ENCODE measurements at regions not wholly inside any gene's neighbourhood (a gene's known extent, or its start where the extent isn't known, plus 50 kb on each side); places are given as distances from the start of the nearest gene placed in this dataset.

- no peak for DNase-seq
These were observed 525.9 kb upstream of the TMPO start for GRCh38 chr12:97989366-97989940.

GRCh38 chr12:97994746-97995484, 520.5 kb upstream of the TMPO start:
- no peak for DNase-seq

- DNase-seq: peak; percentile 19
These were observed 519.8 kb upstream of the TMPO start for GRCh38 chr12:97995559-97995958.

GRCh38 chr12:98001430-98001829, 514.0 kb upstream of the TMPO start:
- DNase-seq: no peak

GRCh38 chr12:98002887-98003493, 512.4 kb upstream of the TMPO start:
- DNase-seq: peak; percentile 86

GRCh38 chr12:98007963-98008362, 507.4 kb upstream of the TMPO start:
- DNase-seq: no peak

- no peak for DNase-seq
These were observed 501.8 kb upstream of the TMPO start for GRCh38 chr12:98013560-98013959.

GRCh38 chr12:98018836-98019235, 496.6 kb upstream of the TMPO start:
- no peak for DNase-seq

- DNase-seq: peak; percentile 17
These were observed 495.0 kb upstream of the TMPO start for GRCh38 chr12:98020376-98020775.

GRCh38 chr12:98022961-98023360, 492.4 kb upstream of the TMPO start:
- DNase-seq: no peak

- DNase-seq: no peak
These were observed 477.8 kb upstream of the TMPO start for GRCh38 chr12:98037401-98038140.

GRCh38 chr12:98042668-98043067, 472.7 kb upstream of the TMPO start:
- DNase-seq: no peak

- no peak for DNase-seq
These were observed 470.0 kb upstream of the TMPO start for GRCh38 chr12:98045395-98045794.

- DNase-seq: no peak
These were observed 467.1 kb upstream of the TMPO start for GRCh38 chr12:98048326-98048725.

- DNase-seq: peak; percentile 79
These were observed 462.2 kb upstream of the TMPO start for GRCh38 chr12:98053202-98053601.

- DNase-seq: no peak
These were observed 457.7 kb upstream of the TMPO start for GRCh38 chr12:98057701-98058100.

- no peak for DNase-seq
These were observed 457.2 kb upstream of the TMPO start for GRCh38 chr12:98058213-98058612.

GRCh38 chr12:98058838-98059237, 456.6 kb upstream of the TMPO start:
- DNase-seq: peak; percentile 28

GRCh38 chr12:98059659-98060343, 455.6 kb upstream of the TMPO start:
- no peak for DNase-seq

- no peak for DNase-seq
These were observed 455.0 kb upstream of the TMPO start for GRCh38 chr12:98060411-98060810.

- DNase-seq: no peak
These were observed 452.7 kb upstream of the TMPO start for GRCh38 chr12:98062464-98063245.

GRCh38 chr12:98064501-98064900, 450.9 kb upstream of the TMPO start:
- no peak for DNase-seq

Measured in NCI-H69 (cell line).